HepG2 (cell line): ENCODE measurements at regions not wholly inside any gene's neighbourhood (a gene's known extent, or its start where the extent isn't known, plus 50 kb on each side); places are given as distances from the start of the nearest gene placed in this dataset.

Experiments used
- JUND ChIP-seq: sonication (generic); formaldehyde crosslinking; IDR thresholded peaks from 2 replicates; pipeline ENCODE4 v1.8.0; 2022; ENCODE audit warnings: mild to moderate bottlenecking, missing genetic modification reagents
- POLR2A ChIP-seq, 2 experiments: IDR thresholded peaks; 2 replicates each; pipeline ENCODE4 v1.6.1; 2011; ENCODE audit warnings: low read depth in 2 of 2, low read length in 2 of 2, mild to moderate bottlenecking in 1 of 2, moderate library complexity in 1 of 2; ENCODE audit not compliant: insufficient read depth in 1 of 2
- RFX5 ChIP-seq: IDR thresholded peaks from 2 replicates; pipeline ENCODE4 v1.6.1; 2011; ENCODE audit warnings: low read depth, low read length, improper control_type of control experiment
- ZNF563 ChIP-seq: sonication (generic); formaldehyde crosslinking; IDR thresholded peaks from 2 replicates; pipeline ENCODE4 v1.8.0; 2022; ENCODE audit warnings: mild to moderate bottlenecking, moderate library complexity, missing genetic modification reagents
- ZNF672 ChIP-seq: sonication (generic); formaldehyde crosslinking; IDR thresholded peaks from 2 replicates; pipeline ENCODE4 v1.8.1; 2022; ENCODE audit warnings: missing genetic modification reagents

GRCh38 chr3:30440880-30441279 is 165.5 kb upstream of the TGFBR2 start:
- TF ChIP-seq ZNF563, result no peak
- no peak for TF ChIP-seq POLR2A (IDR thresholded peaks at IDR 0.05; ENCODE audit: insufficient read depth in 1 of 2, low read depth in 2 of 2, low read length in 2 of 2)
- no peak for TF ChIP-seq JUND (CRISPR knock-in tag)
- no peak for TF ChIP-seq RFX5
- TF ChIP-seq ZNF672 (CRISPR knock-in tag), result no peak
